HG03097 (cell line): ENCODE measurements at regions not wholly inside any gene's neighbourhood (a gene's known extent, or its start where the extent isn't known, plus 50 kb on each side); places are given as distances from the start of the nearest gene placed in this dataset.

Experiments
- ATAC-seq: cut with Tn5 transposase; IDR thresholded peaks from one replicate; pipeline ENCODE4 v1.9.1; 2021; ENCODE audit not compliant: unreplicated experiment, low FRiP score

DNA sequence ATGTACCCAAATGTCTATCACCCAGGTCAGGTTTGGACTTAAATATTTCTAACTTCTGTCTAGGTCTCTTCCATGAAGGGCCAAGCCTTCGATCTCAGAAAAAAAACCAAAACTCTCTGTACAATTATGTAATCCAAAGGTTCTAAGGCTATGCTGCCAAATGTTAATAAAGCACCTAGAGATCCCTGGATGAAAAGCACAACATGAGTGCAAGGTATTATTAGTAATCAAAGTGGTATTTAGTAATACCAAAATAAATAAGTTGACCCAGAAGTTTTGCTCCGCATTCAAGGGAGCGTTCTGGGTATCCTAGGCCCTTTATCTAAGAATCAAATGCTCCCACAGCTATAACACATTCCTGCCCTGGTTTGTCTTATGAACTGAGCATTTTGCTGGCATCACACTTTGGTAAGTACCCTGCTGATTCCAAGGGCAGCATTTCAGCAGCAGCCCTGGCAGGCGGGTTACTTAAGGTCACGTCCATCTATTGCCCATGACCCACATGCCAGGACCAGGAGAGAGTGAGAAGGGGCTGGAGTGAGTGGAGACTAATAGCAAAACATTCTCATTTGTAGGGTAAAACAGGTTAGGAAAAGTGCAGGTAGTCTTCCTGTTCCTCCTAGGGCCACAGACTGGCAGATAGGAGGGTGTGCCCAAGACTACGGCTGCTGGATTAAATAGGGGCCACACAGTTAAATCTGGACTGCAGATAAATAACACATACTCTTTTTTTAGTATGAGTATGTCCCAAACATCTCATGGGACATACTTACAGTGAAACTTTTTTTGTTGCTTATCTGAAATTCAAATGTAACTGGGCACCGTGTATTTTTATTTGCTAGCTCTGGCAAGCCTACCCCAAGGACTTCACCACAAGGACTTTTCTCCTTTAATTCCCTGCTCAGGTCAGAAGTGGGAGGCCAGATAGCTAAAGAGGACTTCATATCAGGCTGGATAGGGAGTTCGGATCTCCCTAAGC is 76.0 kb upstream of the SNRK start:
- ATAC-seq = no peak

DNA sequence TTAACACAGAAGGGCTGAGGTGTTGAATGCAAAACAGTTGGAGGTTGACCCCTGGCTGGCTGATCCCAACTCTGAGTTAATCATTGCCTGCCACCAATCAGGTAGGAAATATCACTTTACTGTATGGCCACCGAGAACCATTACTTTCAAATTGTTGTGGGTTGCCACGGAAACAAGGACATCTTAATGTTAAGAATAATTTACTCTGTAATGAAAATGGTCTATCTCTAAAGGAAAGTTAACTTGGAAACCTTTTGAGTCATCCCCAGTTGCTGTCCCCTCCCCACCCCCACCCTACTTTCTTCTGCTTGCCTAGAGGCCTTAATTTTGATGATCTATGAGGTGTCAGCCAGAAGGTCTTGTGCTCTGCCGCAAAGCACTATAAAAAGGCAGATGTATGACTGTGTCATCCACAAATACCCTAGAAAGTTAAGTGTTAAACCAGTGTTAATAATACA is 78.7 kb upstream of the SNRK start:
- no peak for ATAC-seq

DNA sequence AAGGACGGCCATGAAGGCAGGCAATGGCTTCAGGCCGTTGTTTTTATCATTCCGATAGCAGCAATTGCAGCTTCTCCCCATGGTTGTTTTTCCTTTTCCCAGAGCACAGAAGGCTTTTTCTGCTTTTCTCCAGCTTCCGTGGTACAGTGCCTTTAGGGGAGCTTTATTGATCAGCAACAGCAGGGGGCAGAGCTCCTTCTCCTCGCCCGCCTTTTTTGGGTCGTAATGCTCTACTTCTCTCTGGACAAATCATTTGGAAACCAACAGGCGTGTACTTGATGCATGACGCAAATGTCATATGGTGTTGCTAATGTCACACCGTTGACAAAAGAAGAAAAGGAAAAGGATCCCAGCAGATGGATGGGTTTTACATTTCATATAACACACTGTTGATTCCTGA is 79.7 kb upstream of the SNRK start:
- no peak for ATAC-seq

DNA sequence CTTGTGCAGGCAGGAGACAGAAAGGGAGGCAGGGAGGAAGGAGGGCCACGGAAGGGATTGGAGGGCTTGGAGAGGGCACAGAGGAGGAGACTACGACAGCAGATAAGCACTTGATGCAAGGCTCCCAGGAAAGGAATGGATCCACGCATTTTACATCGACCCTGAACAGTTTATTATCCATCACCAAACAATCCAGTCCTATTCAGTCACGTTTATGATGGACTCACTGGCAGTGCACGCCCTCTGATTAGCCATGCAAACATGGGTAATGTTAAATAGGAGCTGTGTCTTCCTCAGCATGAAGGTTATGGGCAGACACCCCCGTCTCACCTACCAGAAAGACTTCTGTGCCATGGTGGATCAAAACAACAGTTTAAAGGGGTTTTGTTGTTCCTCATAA is 80.2 kb upstream of the SNRK start:
- no peak for ATAC-seq

DNA sequence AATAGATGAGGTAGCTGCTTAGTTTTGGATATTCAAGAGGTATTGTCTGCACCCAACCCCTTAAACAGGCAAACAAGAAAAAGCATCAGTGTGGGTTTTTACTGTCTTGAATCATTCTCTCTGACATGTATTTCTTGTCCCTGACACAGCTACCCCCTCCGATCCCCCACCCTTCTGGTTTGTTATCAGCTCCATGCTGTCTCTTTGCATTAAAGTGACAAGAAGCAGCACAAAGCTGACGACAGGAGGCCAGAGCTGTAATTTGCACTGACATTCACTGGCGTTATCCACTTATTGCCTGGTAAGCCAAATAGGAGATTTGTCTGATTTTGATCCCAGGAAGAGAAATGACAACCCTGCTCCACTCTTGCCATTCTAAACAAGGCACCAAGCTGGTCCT is 83.3 kb upstream of the SNRK start:
- ATAC-seq = no peak

DNA sequence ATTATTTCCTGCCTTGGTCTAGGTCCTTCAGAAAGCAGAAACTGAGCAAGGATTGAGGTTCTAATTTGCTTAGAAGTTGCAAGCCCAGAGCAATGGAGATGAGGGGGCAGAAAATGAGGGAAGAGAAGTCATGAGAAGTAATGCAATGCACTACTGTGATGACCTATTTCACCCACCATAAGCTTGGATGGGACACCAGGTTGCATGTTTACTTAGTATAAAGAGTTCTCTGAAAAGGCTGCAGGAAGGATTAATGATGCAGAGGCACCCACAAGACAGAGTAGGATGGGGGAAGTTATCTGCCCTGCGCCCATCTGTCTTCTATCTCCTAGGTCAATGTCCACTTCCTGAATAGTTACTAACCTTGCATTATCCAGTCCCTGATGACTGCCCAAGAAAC is 84.8 kb upstream of the SNRK start:
- no peak for ATAC-seq

DNA sequence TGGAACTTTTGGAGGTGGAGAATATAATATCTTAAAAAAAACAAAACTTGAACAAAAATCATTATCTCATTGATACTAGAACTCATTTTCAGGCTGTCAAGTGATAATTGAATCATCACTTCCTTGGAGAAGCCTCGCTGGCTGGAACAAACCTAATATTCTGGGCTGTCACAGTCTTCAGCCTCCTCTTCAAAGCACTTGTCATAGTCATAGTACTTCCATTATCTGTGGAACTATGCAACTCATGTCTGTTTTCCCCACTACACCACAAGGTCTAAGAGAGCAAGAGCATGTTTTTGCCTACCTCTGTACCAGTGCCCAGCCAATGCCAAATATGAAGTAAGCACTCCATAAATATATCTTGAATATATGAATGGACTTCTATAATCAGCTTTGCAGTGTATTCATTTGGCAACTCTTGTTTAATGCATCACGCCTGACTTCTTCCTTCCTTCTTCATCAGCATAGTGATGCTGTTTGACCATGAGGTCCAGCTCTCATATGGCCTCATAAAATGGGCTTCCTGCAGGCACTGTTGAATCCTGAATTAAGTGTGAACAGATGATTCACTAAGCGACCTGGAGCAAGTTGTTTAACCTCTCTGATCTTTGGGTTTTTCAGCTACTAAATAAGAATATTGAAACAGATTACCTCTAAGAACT is 86.6 kb upstream of the SNRK start:
- no peak for ATAC-seq

DNA sequence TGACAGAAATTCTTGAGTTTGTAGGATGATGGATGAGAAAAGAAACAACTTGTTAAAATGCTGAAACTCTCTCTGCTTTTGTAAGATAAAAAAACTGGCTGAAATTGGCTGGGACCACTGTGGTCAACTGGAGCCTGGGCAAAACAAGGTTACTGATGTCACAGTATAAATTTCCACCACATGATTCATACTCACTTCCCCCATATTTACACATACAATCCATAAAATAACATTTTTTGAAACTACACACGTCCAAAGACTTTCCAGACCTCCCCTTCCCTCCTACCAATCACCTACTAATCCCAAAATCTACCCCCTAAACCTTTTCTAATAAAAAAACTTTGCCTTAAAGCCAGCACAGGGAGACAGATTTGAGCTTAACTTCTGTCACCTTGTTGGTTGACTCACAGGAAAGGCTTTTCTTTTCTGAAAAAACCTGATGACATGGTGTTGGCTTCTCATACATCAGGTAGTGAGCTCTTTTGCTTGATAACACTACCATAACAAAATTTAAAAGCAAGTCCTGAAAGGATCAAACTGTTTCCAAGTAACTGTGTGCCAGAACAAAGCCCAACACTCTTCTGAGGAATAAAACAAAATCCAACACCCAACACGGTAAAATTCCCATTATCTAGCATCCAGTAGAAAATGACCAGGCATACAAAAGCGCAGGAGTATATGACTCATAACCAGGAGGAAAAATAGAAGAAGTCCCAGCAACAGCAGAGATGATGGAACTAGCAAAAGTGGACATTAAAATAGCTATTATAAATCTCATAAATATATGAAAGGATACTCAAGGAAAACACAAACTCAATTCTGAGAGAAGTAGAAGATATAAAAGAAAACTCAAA is 87.3 kb upstream of the SNRK start:
- ATAC-seq = no peak

DNA sequence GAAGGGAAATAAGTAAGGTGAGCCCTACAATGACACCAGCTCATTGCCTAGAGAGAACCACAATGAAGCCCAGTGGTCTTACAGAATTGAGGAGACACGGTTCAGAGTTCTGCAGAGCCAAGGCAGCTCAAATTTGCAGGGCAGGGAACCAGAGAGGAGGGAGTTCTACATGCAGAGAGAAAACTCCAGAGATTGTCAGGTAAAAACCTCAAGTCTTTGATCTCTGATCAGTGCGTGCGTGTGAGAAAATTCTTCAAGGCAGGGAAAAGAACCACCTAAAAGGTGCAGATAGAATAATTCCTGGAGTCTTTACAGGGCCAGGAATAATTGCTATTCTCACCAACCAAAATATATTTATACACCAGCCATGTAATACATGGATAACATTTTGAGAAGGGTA is 88.0 kb upstream of the SNRK start:
- no peak for ATAC-seq

DNA sequence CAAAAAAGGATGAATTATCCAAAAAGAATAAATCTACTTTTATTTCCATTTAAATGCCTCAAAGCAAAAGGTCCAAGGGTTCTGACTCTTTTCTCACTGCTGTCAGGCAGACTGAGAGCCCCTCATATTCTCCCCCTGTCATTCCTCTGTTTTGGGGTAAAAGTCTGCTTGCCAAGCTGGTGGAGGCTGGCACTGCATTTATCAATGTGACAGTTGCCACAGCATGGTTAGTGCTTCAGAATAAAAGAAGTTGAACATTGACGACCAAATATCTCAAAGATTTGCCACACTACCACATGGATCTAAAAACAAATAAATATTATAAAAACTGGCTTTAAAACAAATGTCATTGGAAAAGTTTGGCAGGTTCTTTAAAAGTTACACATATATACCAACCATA is 89.2 kb upstream of the SNRK start:
- no peak for ATAC-seq

DNA sequence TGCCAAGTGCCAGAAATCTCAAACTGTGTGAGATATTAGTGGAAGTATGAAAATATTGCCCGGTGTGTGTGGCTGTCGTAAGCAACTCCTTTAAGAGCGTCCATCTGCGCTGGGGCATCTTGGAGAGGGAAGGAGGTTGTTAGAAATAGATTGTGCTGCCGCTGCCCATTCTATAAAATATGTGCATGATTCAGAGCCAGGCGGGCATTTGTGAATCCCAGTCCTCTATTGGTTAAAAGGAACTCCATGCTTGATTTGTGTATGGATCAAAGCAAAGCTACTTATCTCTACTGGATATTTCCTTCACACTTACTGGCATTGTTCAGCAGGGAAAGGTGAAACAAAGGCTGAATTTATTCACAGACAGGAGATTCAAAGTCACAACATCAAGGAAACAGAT is 89.6 kb upstream of the SNRK start:
- no peak for ATAC-seq

DNA sequence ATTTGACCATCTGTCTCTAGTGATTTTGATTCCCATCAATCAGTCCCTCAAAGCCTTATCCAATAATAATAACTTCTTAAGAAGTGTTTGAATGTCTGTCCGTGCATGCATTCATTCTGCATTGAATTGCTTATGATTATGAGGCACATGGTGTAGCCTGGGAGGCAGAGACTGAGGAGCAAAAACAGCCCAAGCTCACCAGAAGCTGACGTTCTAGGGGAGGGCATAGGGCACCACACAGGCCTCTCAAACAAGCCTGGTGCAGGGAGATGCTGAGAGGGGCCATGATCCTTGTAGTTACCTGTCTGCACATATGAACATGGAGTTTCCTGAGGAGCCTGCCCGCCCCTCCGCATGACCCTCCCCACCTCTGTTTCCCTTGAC is 89.2 kb upstream of the POMGNT2 start:
- ATAC-seq = no peak

DNA sequence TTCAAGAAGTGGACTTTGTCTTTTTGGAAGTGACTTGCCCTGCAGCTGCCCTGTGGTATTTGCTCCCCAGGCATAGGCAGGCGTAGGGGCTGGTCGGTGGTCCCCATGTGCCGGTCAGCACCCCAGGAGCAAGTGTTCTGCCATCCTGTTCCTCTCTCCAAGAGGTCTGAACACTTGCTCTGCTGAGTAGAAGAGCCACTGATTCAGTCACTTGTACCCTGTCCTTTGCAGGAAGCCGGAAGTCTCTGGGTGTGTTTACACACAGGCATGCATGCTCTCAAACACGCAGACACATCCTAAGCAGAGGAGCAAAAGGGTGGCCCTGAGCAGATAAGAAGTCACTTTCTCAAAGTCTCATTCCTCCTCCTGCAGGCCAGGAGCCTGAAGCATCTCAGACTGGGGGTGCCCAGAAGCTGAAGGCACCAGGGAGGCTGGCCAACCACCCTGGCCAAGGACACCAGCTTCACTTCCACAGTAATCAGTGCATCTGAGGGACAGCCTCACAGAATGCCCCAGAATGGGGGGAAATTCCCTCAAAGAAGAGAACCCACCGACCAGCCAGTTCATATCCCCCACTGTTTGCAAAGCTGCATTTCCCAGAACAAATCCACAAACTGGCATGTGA is 88.7 kb upstream of the POMGNT2 start:
- ATAC-seq = no peak

DNA sequence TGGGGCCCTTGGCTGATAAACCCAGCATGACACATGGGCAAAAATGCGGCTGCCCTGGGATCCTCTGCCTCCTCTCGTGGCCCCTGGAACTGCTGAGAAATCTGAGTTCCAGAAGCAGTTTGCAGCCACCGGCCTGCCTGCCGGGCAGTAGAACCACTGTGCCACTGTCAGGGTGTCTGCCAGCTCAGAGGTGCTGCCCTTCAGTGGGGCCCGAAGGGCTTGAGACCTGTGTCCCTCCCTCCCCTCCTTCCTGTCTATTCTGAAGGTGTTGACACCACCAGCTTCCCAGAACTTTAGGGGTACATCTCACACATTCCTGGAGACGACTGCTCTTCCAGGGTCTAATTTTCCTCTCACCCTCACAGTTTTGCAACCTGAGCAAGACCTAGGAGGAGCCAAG is 88.2 kb upstream of the POMGNT2 start:
- no peak for ATAC-seq

DNA sequence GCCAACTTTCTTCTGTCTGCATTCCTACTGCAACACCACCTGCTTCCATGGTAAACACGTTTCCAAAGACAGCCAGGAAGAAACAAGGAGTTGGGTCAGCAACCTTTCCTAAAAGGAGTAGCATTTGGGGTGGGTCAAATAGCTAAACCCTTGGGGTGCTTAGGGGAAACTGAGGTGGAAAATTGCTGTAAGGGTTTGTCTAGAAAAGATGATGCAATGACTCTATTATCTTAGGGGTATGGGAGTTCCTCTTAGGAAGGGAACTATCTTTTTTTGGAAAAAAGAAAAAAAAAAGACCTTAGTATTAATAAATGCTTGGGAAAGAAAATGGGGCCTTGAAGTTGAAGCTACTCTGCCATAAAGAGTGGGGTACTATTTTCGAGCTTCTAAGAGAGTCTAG is 86.1 kb upstream of the POMGNT2 start:
- no peak for ATAC-seq

DNA sequence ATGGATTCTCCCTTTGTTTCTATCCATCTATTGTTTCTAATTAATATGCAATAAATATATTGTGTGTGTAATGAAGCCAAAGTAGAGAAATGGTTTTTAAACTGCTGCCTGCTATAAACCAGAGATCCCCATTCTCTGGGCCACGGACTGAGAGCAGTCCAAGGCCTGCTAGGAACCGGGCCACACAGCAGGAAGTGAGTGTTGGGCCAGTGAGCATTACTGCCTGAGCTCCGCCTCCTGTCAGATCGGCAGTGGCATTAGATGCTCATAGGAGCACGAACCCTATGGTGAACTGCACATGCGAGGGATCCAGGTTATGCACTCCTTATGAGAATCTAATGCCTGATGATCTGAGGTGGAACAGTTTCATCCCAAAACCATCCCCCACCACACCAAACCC is 85.2 kb upstream of the POMGNT2 start:
- no peak for ATAC-seq

DNA sequence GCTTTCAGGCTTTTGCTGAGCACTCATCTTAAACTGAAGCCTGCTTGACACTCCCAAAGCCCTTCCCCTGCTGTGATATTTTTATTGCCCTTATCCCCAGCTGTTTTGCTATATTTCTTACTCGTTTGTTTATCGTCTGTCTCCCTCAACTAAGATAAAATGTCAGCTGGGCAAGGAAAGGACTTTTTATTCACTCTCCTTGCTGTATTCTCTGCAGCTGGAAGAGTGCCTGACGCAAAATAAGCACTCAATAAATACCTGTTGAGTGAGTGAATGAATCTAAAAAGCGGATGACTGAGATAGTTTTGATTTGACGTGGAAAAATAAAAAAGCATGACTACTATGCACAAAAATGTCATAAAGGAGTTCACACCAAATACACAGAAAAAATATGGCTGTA is 84.8 kb upstream of the POMGNT2 start:
- no peak for ATAC-seq

DNA sequence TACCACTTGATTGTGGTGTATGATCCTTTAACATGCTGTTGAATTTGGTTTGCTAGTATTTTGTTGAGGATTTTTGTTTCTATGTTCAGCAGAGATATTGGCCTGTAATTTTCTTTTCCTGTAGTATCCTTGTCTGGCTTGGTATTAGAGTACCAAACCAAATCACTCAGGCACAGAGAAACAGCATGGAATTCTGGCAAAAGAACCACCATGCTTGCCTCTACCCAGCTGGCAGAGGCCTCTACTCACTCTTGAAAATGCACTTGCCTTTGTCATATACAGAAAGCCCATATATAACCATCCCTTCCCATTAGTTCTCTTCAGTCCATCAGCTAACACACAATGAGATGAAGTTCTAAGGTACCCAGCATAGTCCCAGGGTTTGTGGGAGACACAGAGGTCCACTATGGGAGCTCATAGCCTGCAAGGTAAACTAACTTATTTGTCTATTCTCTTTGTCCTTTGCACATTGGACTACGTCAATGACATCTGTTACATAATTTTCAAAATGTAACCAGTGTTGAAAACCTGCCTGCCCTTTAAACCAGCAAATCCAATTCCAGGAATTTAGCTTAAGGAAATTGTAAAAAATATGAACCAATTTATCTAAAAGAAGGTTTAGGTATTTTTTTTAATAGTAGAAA is 82.1 kb upstream of the POMGNT2 start:
- ATAC-seq = no peak

DNA sequence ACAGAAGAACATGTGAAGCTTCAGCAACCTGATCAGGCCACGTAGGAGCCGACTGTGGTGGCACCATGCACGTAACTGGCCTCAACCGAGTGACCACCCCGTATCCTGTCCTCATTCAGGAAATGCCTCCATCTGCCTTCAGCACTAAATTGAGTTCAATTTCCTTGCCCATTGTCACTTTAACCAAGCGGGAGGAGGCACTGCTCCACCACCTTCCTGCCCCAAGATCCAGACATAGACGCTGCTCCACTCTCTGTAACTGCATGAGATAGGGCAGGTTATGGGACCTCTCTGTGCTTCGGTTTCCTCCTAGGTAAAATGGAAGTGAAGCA is 80.1 kb upstream of the POMGNT2 start:
- no peak for ATAC-seq

DNA sequence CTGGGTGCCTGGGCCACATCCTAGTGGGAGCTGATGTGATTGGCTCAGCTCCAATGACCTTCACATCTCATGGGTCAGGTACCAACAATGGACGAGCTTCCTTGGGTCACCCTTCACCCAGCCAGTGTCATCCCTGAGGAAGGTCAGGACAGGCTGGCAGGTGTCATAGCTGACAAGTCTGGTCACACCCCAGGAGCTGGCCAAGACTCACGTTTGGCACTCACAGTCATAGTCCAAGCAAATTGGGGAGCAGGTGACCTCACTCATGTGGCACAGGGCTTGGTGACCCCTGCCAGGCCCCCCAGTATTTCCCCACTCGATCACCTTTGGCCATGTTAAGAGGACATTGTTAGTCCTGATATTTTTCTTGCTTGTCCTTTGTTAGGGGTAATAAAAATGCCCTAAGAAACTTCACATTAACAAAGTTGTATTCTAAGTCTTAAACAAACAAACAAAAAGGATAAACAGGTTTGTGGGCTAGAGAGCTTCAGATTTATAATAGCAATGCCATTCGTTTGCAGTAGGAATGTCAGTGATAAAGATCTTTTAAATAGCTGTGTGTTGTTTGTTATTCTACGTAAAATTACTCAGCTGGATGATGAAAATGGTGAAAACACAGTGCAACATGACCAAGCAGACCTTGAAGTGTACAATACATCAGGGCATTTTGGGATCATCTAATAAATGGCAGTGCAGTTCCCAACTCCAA is 79.5 kb upstream of the POMGNT2 start:
- ATAC-seq = no peak
